ENCODE measurements at regions not wholly inside any gene's neighbourhood (a gene's known extent, or its start where the extent isn't known, plus 50 kb on each side); places are given as distances from the start of the nearest gene placed in this dataset.
"Not testable (repeated sequence)": the region's sequence is repeated elsewhere in the genome, so short reads cannot be mapped to it uniquely, and the experiment has no call there.

- DNase-seq: peak; percentile 85
Measured at GRCh38 chr7:66413379-66414114, 208.4 kb downstream of the TPST1 start.

- DNase-seq: no peak
Measured at GRCh38 chr7:66415659-66416265, 210.6 kb downstream of the TPST1 start.

- DNase-seq: no peak
Measured at GRCh38 chr7:66418537-66418936, 210.1 kb upstream of the KCTD7 start.

DNA sequence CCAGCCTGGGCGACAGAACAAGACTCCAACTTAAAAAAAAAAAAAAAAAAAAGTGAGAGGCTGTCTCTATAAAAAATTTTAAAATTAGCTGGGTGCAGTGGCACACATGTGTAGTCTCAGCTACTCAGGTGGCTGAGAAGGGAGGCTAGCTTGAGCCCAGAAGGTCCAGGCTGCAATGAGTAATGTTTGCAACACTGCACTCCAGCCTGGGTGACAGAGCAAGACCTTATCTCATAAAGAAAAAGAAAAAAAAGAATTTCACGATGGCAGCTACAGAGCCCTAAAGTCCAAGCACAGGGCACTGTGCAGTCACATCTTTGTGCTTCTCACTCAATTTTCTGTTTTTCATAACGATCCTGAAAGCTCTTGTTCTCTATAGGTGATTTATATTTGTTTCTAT, 209.5 kb upstream of the KCTD7 start:
- DNase-seq: no peak

GRCh38 chr7:66421830-66422475, 206.7 kb upstream of the KCTD7 start:
- no peak for DNase-seq

DNA sequence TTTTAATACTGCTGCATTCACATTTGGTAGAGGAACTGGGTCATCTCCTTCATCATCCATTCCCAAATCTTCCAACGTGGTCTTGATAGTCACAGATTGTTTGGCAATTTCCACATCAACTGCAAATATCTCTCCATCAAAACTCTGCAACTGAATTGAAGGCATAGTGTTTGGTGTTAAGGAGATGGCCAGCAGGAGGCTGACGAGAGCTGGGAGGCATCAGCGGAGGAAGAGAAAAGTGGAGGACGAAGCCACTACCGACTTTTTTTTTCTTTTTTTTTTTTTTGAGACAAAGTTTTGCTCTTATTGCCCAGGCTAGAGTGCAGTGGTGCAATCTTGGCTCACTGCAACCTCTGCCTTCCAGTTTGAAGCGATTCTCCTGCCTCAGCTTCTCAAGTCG, 205.0 kb upstream of the KCTD7 start:
- no peak for DNase-seq

- no peak for DNase-seq
Measured at GRCh38 chr7:66426332-66426731, 202.3 kb upstream of the KCTD7 start.

DNA sequence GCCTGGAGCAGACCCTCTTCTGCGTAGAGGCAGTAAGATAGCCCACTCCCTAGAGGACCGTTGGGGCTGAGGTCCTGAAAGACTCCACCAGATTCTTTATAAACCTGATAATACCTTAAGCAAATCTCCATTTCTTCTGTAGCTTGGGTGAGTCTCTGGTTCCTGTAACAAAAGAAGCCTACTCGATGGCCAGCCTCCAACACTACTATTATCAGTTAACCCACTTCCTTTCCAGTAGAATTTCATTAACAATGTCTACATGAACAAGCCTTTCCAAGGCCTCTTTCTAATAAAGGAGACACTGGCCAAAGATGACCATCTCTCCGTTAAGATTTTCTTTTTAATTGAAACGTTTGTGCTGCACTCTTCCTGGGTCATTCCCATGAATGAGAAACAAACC, 201.7 kb upstream of the KCTD7 start:
- no peak for DNase-seq

- no peak for DNase-seq
Measured at GRCh38 chr7:66427956-66428355, 200.7 kb upstream of the KCTD7 start.

GRCh38 chr7:66429498-66430163, 199.1 kb upstream of the KCTD7 start:
- DNase-seq: no peak

GRCh38 chr7:66430164-66430545, 198.5 kb upstream of the KCTD7 start:
- no peak for DNase-seq

DNA sequence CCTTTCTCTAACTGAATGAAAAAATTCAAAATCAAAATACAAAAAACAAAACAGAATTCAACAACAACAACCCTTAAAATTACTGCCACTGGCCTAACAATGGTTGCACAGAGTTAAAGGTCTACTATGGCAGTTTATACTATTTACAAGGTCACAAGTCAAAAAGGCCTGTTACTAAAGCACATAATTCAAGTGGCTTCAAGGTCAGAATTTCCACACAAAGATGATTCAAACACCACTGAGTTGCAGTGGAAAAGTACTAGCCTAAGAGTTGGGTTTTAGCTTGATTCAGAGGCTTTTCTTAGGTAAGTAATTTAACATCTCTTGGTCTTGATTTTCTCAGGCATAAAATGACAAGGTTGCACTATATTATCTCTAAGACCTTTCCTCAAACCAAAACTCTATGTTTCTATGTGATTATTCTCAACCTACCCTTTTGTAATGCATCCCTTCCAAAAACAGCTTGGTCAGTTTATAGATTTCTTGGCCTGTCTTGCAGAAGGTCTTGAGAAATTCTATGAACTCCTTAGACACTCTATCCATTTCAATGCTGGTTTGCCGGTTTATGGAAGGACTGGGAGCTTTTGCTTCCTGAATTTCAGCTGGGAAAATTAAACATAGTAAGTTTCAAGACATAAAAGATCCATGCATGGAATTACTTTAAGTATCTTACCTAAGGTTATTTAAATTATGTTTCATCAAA, 189.8 kb upstream of the KCTD7 start:
- not testable (repeated sequence) for DNase-seq

DNA sequence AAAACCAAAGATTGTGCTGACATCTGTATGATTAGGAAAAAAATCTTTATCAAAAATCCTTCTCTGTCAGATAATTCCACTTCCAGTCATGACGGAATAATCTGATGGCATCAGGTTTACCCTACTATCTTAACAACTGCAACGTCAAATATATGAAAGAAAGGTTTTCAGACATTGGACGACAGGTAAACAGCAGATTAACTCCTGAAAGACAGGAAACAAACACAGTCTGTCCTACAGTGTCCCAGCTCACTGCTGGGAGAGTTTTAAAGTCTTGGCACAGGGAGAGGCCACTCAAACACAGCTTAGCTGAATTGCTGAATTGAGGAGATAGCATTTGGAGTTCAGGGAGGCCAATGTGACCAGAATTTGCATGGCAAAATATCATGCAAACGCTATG, 186.3 kb upstream of the KCTD7 start:
- DNase-seq: no peak

- no peak for DNase-seq
Measured at GRCh38 chr7:66443946-66444345, 184.7 kb upstream of the KCTD7 start.

GRCh38 chr7:66447007-66447406, 181.7 kb upstream of the KCTD7 start:
- DNase-seq: not testable (repeated sequence)

- DNase-seq: not testable (repeated sequence)
Measured at GRCh38 chr7:66450814-66451213, 177.9 kb upstream of the KCTD7 start.

- DNase-seq: not testable (repeated sequence)
Measured at GRCh38 chr7:66451713-66452112, 177.0 kb upstream of the KCTD7 start.

DNA sequence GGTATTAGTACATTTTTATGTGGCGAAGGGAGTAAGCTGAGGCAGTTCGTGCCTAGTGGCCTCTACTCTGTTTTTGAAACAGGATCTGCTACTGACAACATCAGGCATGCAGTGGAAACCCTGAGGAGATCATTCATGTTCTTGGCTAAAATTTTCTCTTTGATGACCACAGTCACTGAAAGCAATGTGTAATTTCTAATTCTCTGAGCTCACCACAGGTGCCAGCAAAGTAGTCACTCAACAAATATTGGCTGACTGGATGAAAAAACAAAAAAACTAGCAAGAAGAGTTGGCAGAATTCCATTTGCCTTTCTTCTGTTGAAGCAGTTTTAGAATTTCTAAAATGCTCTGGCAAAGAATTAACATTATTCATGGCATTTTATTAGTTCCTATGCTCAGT, 176.5 kb upstream of the KCTD7 start:
- DNase-seq: no peak

GRCh38 chr7:66453340-66453739, 175.3 kb upstream of the KCTD7 start:
- DNase-seq: no peak

- DNase-seq: no peak
Measured at GRCh38 chr7:66454600-66455225, 174.0 kb upstream of the KCTD7 start.

DNA sequence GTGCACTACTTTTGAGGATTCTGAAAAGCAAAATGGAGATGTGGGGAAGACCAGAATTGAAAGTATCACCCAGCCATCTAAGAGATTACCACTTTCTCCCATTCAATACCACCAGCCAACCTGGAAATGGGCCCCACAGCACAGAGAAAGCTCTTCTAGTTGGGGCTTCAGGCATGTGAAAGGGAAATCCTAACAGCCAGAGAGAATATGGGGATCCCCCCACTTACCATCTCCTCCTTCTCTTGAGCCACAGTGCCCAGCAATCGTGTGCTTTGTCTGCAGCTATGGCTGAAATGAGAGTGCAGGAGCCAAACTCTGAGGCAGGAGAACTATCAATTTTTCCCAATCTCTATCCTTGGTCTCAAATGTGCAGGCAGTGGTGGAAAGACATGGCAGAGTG, 173.2 kb upstream of the KCTD7 start:
- DNase-seq: not testable (repeated sequence)

GRCh38 chr7:66456431-66456830, 172.2 kb upstream of the KCTD7 start:
- not testable (repeated sequence) for DNase-seq
